AG09319 (cell line): ENCODE measurements at regions not wholly inside any gene's neighbourhood (a gene's known extent, or its start where the extent isn't known, plus 50 kb on each side); places are given as distances from the start of the nearest gene placed in this dataset.
"Not testable (repeated sequence)": the region's sequence is repeated elsewhere in the genome, so short reads cannot be mapped to it uniquely, and the experiment has no call there.

Source experiments
- DNase-seq: peaks from one replicate; pipeline ENCODE4 v3.0.0-alpha.2; 2010; ENCODE audit warnings: low read depth; ENCODE audit errors: extremely low read depth
- CTCF ChIP-seq: IDR thresholded peaks from 2 replicates; pipeline ENCODE4 v1.5.1; 2011; ENCODE audit warnings: low read depth, mild to moderate bottlenecking, inconsistent platforms, low read length, moderate library complexity

DNA sequence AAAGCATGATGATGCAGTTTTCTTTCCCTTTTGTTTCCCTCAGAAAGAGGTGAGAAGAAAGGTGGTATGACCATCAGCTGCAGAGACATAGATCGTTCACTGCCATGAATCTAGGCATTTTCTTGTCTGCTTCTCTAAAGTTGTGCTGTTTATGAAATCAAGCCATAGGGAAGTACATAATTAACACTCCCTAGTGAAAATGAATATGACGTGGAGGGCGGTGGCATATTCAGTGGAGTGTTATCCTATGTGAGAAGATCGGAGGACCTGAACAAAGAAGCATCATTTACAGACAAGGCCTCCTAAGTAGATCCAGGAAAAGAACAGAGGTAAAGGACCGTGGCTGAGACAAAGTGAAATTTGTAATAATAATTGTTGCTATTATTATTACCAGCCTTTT lies 509.0 kb upstream of the SLC39A10 start:
- no peak for TF ChIP-seq CTCF

DNA sequence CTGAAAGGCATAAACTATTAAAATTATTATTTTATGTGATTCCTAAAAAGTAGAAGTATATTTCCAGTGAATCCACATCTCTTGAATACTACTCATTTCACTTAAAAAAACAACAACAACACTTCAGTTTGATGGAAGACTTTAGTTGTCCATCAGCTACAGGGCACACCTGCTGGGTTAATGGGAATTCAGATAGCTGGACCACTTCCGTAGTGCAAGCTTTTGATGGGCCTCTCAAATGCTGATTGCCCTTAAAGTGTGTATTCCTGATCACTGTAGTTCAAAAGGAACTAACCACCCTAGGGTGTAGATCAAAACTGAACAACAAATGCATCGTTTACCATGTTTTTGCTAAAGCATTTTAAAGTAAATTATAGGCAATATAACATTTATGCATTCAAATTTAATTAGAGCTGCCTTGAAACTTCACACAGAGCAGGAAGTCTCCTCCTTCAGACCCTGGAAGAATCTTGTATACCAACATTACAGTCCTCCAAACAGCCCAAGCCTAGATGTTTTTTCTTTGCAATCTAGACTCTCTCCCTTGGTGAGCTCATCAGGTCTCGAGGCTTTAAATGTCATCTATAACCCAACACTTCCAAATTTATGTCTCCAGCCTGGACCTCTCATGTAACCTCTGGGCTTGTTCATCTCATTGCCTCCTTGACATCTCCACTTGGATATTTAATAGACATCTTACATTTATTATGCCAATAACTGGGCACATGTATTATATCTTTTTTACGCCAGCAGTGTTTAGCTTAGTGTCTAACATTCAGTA lies 510.1 kb upstream of the SLC39A10 start:
- TF ChIP-seq CTCF = no peak
- DNase-seq = no peak

More for the DNA sequence above, 509.0 kb upstream of the SLC39A10 start:
- no peak for DNase-seq

DNA sequence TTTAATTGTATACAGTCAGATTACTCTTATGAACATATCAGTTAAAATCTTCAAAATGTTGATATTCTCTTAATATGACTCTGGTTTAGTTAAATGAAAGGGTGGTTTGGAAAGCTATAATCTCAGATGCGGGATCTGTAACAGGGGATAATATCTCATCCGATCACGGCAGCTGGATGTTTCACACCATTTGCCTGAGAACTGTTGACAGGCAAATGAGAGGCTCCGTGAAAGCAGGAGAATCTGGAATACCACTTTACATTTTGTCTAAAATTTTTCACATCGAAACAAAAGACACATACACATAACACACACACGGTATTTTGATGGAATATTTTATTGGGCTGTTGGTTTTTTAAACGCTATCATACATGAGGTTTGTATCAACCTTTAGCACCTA lies 518.6 kb upstream of the SLC39A10 start:
- no peak for DNase-seq
- no peak for TF ChIP-seq CTCF

DNA sequence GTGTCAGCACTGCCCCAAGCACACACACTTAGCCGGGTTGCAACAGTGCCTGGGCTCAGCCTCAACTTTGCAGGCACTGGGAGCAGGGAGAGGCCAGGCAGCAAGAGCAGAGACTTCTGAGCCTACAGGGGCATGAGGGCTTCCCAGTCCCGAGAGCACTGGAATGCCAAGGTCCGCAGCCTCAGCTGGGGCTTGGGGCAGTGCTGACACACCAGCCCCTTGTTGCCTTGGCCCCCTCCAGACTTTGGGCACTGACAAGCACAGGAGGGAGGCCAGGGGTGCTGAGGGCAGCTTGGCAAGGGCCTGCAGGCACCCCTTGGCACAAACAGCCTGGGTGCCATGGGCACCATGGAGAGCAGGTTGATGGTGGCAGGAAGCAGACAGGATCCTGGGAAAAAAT lies 531.1 kb upstream of the SLC39A10 start:
- not testable (repeated sequence) for DNase-seq

DNA sequence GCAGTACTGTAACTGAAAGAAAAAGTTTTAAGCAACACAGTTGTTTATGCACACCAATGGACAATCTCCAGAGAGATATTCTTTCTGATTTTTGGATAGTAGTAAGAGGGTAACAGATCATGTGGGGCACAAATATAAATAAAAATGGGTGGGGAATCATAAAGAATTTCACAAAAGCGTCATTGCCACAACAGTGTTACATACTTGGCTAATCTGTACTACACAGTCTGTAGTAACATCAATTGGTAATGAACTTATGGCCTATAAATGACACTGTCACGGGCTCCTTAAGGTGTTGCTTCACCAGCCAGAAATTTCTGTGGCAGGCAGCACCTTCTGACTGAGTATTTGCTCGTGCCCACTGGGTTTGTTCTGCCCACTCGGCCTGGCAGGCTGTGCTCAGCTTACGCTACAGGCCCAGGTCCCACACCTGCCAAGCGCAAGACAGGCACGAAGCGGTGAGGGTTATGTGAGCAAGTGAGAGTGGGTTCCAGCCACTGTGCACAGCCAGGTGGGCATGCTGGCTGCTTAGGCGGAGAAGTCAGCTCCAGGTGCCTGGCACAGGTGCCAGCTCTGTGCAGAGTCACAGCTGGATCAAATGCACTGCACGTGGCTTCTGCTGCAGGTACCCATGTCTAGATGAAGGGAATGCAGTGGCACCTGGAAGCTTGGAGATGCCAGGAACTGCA lies 532.5 kb upstream of the SLC39A10 start:
- DNase-seq = no peak
- no peak for TF ChIP-seq CTCF

DNA sequence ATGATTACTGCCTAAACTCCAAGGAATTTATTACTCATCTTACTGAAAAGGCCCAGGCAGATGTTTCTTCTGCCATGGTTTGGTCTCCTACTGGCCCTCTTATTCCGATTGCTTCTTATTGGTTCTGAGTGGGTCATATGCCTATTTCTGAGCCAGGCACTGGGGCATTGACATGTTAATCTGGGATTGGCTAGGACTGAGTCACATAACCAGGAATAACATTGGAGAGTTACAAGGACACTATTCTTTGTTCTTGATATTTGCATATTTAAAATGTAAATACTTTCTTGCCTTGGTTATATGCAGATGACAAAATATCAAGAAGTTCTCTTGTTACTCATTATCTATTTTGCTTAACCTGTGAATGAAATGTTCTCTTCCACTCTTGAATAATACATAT lies 534.4 kb upstream of the SLC39A10 start:
- DNase-seq = no peak
- TF ChIP-seq CTCF = no peak

- no peak for TF ChIP-seq CTCF
- no peak for DNase-seq
Observed at GRCh38 chr2:195121341-195121740, 535.7 kb upstream of the SLC39A10 start.
